Heart left ventricle (tissue), 16 donors: ENCODE measurements at regions not wholly inside any gene's neighbourhood (a gene's known extent, or its start where the extent isn't known, plus 50 kb on each side); places are given as distances from the start of the nearest gene placed in this dataset.
"Not testable (repeated sequence)": the region's sequence is repeated elsewhere in the genome, so short reads cannot be mapped to it uniquely, and the experiment has no call there.

Experiments used
- ATAC-seq, 4 donors: fragments of 200-7000 bp; cut with Tn5 transposase; one replicate each; pipeline ENCODE4 v1.9.1; 2020 to 2022; ENCODE audit warnings: moderate library complexity in 4 of 4, mild to moderate bottlenecking in 3 of 4, moderate number of reproducible peaks in 1 of 4
- DNase-seq, 5 donors: peaks; one replicate each; pipeline ENCODE4 v3.0.0-alpha.2; 2020
- H3K27ac ChIP-seq, 12 donors: fragments of 200-600 bp; sonication (generic) in 4 of 12; one replicate each; pipeline versions ENCODE4 v1.5.0 to v1.8.0; 2016 to 2022; ENCODE audit warnings: mild to moderate bottlenecking in 2 of 12
- H3K27me3 ChIP-seq, 9 donors: fragments of 200-600 bp; sonication (generic) in 2 of 9; one replicate each; pipeline versions ENCODE4 v1.5.1 to v1.8.0; 2016 to 2022; ENCODE audit warnings: mild to moderate bottlenecking in 3 of 9
- H3K36me3 ChIP-seq, 9 donors: fragments of 200-600 bp; sonication (generic) in 2 of 9; one replicate each; pipeline versions ENCODE4 v1.5.0 to v1.8.0; 2018 to 2022; ENCODE audit warnings: mild to moderate bottlenecking in 2 of 9
- H3K4me1 ChIP-seq, 12 donors: fragments of 200-600 bp; sonication (generic) in 4 of 12; one replicate each; pipeline versions ENCODE4 v1.5.0 to v1.8.0; 2016 to 2022; ENCODE audit warnings: mild to moderate bottlenecking in 3 of 12
- H3K4me3 ChIP-seq, 12 donors: fragments of 200-600 bp; sonication (generic) in 4 of 12; one replicate each; pipeline versions ENCODE4 v1.5.0 to v1.8.0; 2017 to 2022; ENCODE audit warnings: mild to moderate bottlenecking in 9 of 12, moderate library complexity in 4 of 12
- H3K9me3 ChIP-seq, 12 donors: fragments of 200-600 bp; sonication (generic) in 4 of 12; one replicate each; pipeline versions ENCODE4 v1.5.0 to v1.8.0; 2016 to 2022; ENCODE audit warnings: mild to moderate bottlenecking in 1 of 12
- CTCF ChIP-seq, 12 donors: fragments of 200-600 bp; sonication (generic) in 4 of 12; IDR thresholded peaks; one replicate each; pipeline versions ENCODE4 v1.5.0 to v1.8.0; 2018 to 2022; ENCODE audit warnings: antibody characterized with exemption in 12 of 12, mild to moderate bottlenecking in 5 of 12
- POLR2A ChIP-seq, 2 donors: fragments of 450-650 bp; IDR thresholded peaks; one replicate each; pipeline ENCODE4 v1.6.1; 2017; ENCODE audit warnings: antibody characterized with exemption in 2 of 2, mild to moderate bottlenecking in 2 of 2, moderate library complexity in 2 of 2
- WGBS, 4 donors: extraction: QIAGEN DNeasy Blood & Tissue Kit in 2 of 4; methylation state at CpG; one replicate each; pipeline versions ENCODE4 v1.1.5 to v1.1.7; 2013 to 2018; 5-methylcytosine and 5-hydroxymethylcytosine counted together
- intact Hi-C, 10 donors: fragments of 100-400 bp; cut with DNase I; formaldehyde crosslinking; loops; one replicate each; pipeline versions ENCODE4 v1.11.1 to v1.14.2; 2022
- donor health status: ischemic (EF 13 %, LVEDD 7.1; RV severe dilation, severe dysfunction).
- donor health status: healthy with polysubstance abuse.
- donor health status: DM: no; HTN: yes; CAD: no.
- donor health status: DM: no; HTN: no; CAD: no.
- donor health status: ischemic (EF 25% LVEDD 6.9; RV normal size, moderate dysfunction).
- donor health status: ischemic (EF 25% LVEDD 5.7; RV mildly dilated, moderate dysfunction).
- donor health status: healthy.
- donor health status: DM: yes; HTN: yes; CAD: no.
- donor health status: ischemic (EF 35%, LVEDD 5.7; RV mildly dilated, moderate dysfunction).
- donor health status: nonischemic (EF 11% LVEDD 7.7; RV severe dilation, severe dysfunction).
- donor health status: DM: yes; HTN: yes; CAD: no.
- donor health status: PGD.
- donor health status: ischemic (EF 29% LVEDD 5.4; RV normal size, mild dysfunction).
- donor health status: nonischemic (EF 23%, LVEDD 6.1; RV moderate dilation, normal function).

DNA sequence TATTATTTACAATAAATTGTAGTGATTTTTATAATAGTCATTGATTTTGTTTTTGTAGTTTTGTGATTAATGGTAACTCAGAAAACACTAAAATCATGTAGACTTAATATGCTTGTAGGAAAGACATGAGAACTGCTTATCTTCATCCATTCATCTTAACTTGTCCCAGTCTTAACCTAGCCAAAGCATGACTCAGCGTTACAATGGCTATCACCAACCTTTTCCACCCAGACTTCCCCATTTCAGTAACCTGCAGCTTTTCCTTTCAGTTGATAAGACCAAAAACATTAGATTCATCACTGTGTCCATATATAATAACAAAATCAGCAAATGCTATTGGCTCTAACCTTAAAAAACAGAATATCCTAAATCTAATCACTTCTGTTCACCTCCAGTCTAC is 106.2 kb upstream of the KLF8 start:
- WGBS, 4 donors = 44 to 97% (median 73%) methylated on average over 1 of the region's 1 CpG

DNA sequence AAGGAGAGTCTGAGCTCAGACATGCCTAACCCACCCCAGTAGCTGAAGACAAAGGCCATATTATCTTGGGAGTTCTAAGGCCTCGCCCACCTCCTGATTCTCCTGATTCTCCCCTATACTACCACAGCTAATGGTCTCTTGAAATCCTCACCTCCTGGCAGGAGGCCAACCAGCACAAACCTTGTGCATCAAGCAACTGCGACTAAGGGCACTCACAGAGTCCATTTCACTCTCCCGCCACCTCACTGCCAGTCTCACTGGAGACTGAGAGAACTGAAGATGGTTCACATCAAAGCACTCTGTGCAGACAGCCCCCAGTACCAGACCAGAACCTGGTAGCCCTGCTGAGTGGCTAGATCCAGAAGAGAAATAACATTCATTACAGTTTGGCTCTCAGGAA is 102.1 kb upstream of the KLF8 start:
- intact Hi-C loops = no loop called here
- Histone ChIP-seq H3K4me3 (no peak overlapping the region), H3K27ac (no peak overlapping the region), H3K4me1 (no peaks in the 10 kb centered on the region), H3K9me3 (peaks cover 0 to 9% (median 0%) of the 10 kb centered on the region in 12 donors), H3K27me3 (no peaks in the 10 kb centered on the region), H3K36me3 (no peaks in the 10 kb centered on the region)
- DNase-seq (no peak), ATAC-seq (no peak)
- TF ChIP-seq CTCF (IDR thresholded peaks at IDR 0.05) (no peak), POLR2A (IDR thresholded peaks at IDR 0.05) (no peak)
- WGBS, 4 donors = 72 to 96% (median 84%) methylated on average over 3 of the region's 3 CpGs

More for the DNA sequence above, 106.2 kb upstream of the KLF8 start:
- Histone ChIP-seq H3K4me1 (no peaks in the 10 kb centered on the region), H3K9me3 (no peaks in the 10 kb centered on the region), H3K36me3 (no peaks in the 10 kb centered on the region), H3K4me3 (no peak overlapping the region), H3K27ac (no peak overlapping the region), H3K27me3 (no peaks in the 10 kb centered on the region)
- intact Hi-C loops = no loop called here
- TF ChIP-seq POLR2A (IDR thresholded peaks at IDR 0.05) (no peak), CTCF (IDR thresholded peaks at IDR 0.05) (no peak)
- DNase-seq = no peak
- no peak for ATAC-seq

DNA sequence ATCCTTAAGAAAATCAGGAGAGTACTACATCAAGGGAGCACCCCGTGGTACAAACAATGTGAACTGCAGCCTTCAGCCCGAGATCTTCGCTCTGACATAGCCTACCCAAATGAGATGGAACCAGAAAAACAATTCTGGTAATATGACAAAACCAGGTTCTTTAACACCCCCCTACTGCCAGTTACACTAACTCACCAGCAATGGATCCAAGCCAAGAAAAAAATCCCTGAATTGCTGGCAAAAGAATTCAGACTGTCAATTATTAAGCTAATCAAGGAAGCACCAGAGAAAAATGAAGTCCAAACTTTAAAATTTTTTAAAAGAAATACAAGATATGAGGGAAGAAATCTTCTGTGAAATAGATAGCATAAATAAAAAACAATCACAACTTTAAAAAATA is 101.7 kb upstream of the KLF8 start:
- 77 to 93% (median 90%) methylated on average over 3 of the region's 3 CpGs for WGBS, 4 donors
- H3K9me3 ChIP-seq = peaks cover 0 to 9% (median 0%) of the 10 kb centered on the region in 12 donors
- no peak for DNase-seq
- TF ChIP-seq CTCF (IDR thresholded peaks at IDR 0.05) = no peak
- TF ChIP-seq POLR2A (IDR thresholded peaks at IDR 0.05) = no peak
- H3K4me1 ChIP-seq = no peaks in the 10 kb centered on the region
- H3K4me3 ChIP-seq = no peak overlapping the region
- no peak overlapping the region for H3K27ac ChIP-seq
- no peaks in the 10 kb centered on the region for H3K27me3 ChIP-seq
- no peak for ATAC-seq
- intact Hi-C loops = no loop called here
- no peaks in the 10 kb centered on the region for H3K36me3 ChIP-seq

GRCh38 chrX:56164135-56164534 is 68.0 kb upstream of the KLF8 start:
- H3K4me3 ChIP-seq, ATAC-seq, H3K27me3 ChIP-seq, intact Hi-C loops, H3K27ac ChIP-seq, H3K4me1 ChIP-seq, H3K36me3 ChIP-seq, DNase-seq: not testable (repeated sequence)
- H3K9me3 ChIP-seq = peaks cover 0 to 26% (median 5%) of the 10 kb centered on the region in 12 donors
- whole genome bisulfite sequencing, 4 donors = 44% methylated on average over 1 of the region's 1 CpG; no CpG with 5 or more reads in 3 of the 4 donors
